ENCODE measurements at regions not wholly inside any gene's neighbourhood (a gene's known extent, or its start where the extent isn't known, plus 50 kb on each side); places are given as distances from the start of the nearest gene placed in this dataset.
"Not testable (repeated sequence)": the region's sequence is repeated elsewhere in the genome, so short reads cannot be mapped to it uniquely, and the experiment has no call there.

GRCh38 chr7:65080799-65081668 is 74.5 kb upstream of the ERV3-1 start:
- not testable (repeated sequence) for H3K27ac Mint-ChIP-seq (ENCODE audit: unreplicated experiment); H3K4me3 Mint-ChIP-seq (ENCODE audit: unreplicated experiment); FAIRE-seq

GRCh38 chr7:65074959-65075358 is 68.5 kb upstream of the ERV3-1 start:
- FAIRE-seq; H2AFZ ChIP-seq (ENCODE audit: low read depth, low read length); H3K36me3 Mint-ChIP-seq (ENCODE audit: low read depth, unreplicated experiment): not testable (repeated sequence)

More at GRCh38 chr7:65080799-65081668, 74.5 kb upstream of the ERV3-1 start:
- peak overlapping the region; percentile 75 for H3K4me3 ChIP-seq (ENCODE audit: insufficient read depth, low read depth, low read length)
- peak overlapping the region; percentile 96 for H2AFZ ChIP-seq (ENCODE audit: low read depth, low read length)
- H3K9me3 Mint-ChIP-seq (ENCODE audit: unreplicated experiment); H3K36me3 ChIP-seq (ENCODE audit: insufficient read depth, low read length); H3K36me3 Mint-ChIP-seq (ENCODE audit: low read depth, unreplicated experiment); H3K4me1 ChIP-seq (ENCODE audit: insufficient read depth, low read length); H3K4me1 Mint-ChIP-seq (ENCODE audit: low read depth, unreplicated experiment); H3K27me3 ChIP-seq (ENCODE audit: insufficient read depth, low read length); H3K9me3 ChIP-seq (ENCODE audit: insufficient read depth, low read depth, low read length); H3K79me2 ChIP-seq (ENCODE audit: insufficient read depth, low read length); H3K27me3 Mint-ChIP-seq (ENCODE audit: low read depth, unreplicated experiment); H4K20me1 ChIP-seq (ENCODE audit: insufficient read depth, low read length): not testable (repeated sequence)
- H3K4me2 ChIP-seq (ENCODE audit: low read length) = peak overlapping the region; percentile 84
- H3K27ac ChIP-seq (ENCODE audit: low read depth, low read length) = peak overlapping the region; percentile 58
- peak; percentile 84 for DNase-seq (ENCODE audit: low read depth)
- H3K9ac ChIP-seq (ENCODE audit: low read length) = peak overlapping the region; percentile 82

GRCh38 chr7:65073160-65073559 is 66.7 kb upstream of the ERV3-1 start:
- not testable (repeated sequence) for H3K4me1 ChIP-seq (ENCODE audit: insufficient read depth, low read length); H3K27ac ChIP-seq (ENCODE audit: low read depth, low read length); H3K9me3 Mint-ChIP-seq (ENCODE audit: unreplicated experiment); H3K4me1 Mint-ChIP-seq (ENCODE audit: low read depth, unreplicated experiment); H2AFZ ChIP-seq (ENCODE audit: low read depth, low read length); H3K9ac ChIP-seq (ENCODE audit: low read length); FAIRE-seq; H3K36me3 ChIP-seq (ENCODE audit: insufficient read depth, low read length); H3K27me3 ChIP-seq (ENCODE audit: insufficient read depth, low read length); H3K4me3 ChIP-seq (ENCODE audit: insufficient read depth, low read depth, low read length); H3K79me2 ChIP-seq (ENCODE audit: insufficient read depth, low read length); H3K27me3 Mint-ChIP-seq (ENCODE audit: low read depth, unreplicated experiment); H3K9me3 ChIP-seq (ENCODE audit: insufficient read depth, low read depth, low read length); H4K20me1 ChIP-seq (ENCODE audit: insufficient read depth, low read length); H3K4me2 ChIP-seq (ENCODE audit: low read length); H3K36me3 Mint-ChIP-seq (ENCODE audit: low read depth, unreplicated experiment); H3K4me3 Mint-ChIP-seq (ENCODE audit: unreplicated experiment)
- H3K27ac Mint-ChIP-seq (ENCODE audit: unreplicated experiment) = peak overlapping the region; percentile 20
- peak; percentile 1 for DNase-seq (ENCODE audit: low read depth)

More at GRCh38 chr7:65074959-65075358, 68.5 kb upstream of the ERV3-1 start:
- DNase-seq (ENCODE audit: low read depth); H3K27ac Mint-ChIP-seq (ENCODE audit: unreplicated experiment); H3K4me3 ChIP-seq (ENCODE audit: insufficient read depth, low read depth, low read length); H3K9me3 Mint-ChIP-seq (ENCODE audit: unreplicated experiment); H3K79me2 ChIP-seq (ENCODE audit: insufficient read depth, low read length); H4K20me1 ChIP-seq (ENCODE audit: insufficient read depth, low read length); H3K4me1 ChIP-seq (ENCODE audit: insufficient read depth, low read length); H3K9ac ChIP-seq (ENCODE audit: low read length); H3K4me1 Mint-ChIP-seq (ENCODE audit: low read depth, unreplicated experiment); H3K27me3 Mint-ChIP-seq (ENCODE audit: low read depth, unreplicated experiment); H3K9me3 ChIP-seq (ENCODE audit: insufficient read depth, low read depth, low read length); H3K27me3 ChIP-seq (ENCODE audit: insufficient read depth, low read length); H3K4me2 ChIP-seq (ENCODE audit: low read length); H3K27ac ChIP-seq (ENCODE audit: low read depth, low read length); H3K4me3 Mint-ChIP-seq (ENCODE audit: unreplicated experiment); H3K36me3 ChIP-seq (ENCODE audit: insufficient read depth, low read length): not testable (repeated sequence)

GRCh38 chr7:65071854-65072431 is 65.5 kb upstream of the ERV3-1 start:
- H2AFZ ChIP-seq (ENCODE audit: low read depth, low read length); H3K27ac ChIP-seq (ENCODE audit: low read depth, low read length); H3K9me3 ChIP-seq (ENCODE audit: insufficient read depth, low read depth, low read length); H3K4me3 Mint-ChIP-seq (ENCODE audit: unreplicated experiment); H3K4me1 Mint-ChIP-seq (ENCODE audit: low read depth, unreplicated experiment); H3K27me3 ChIP-seq (ENCODE audit: insufficient read depth, low read length); H3K36me3 ChIP-seq (ENCODE audit: insufficient read depth, low read length); H3K36me3 Mint-ChIP-seq (ENCODE audit: low read depth, unreplicated experiment); H3K4me3 ChIP-seq (ENCODE audit: insufficient read depth, low read depth, low read length); H3K79me2 ChIP-seq (ENCODE audit: insufficient read depth, low read length); H3K27me3 Mint-ChIP-seq (ENCODE audit: low read depth, unreplicated experiment); H3K9ac ChIP-seq (ENCODE audit: low read length); DNase-seq (ENCODE audit: low read depth); H3K4me2 ChIP-seq (ENCODE audit: low read length); H3K9me3 Mint-ChIP-seq (ENCODE audit: unreplicated experiment); H3K27ac Mint-ChIP-seq (ENCODE audit: unreplicated experiment); FAIRE-seq; H4K20me1 ChIP-seq (ENCODE audit: insufficient read depth, low read length); H3K4me1 ChIP-seq (ENCODE audit: insufficient read depth, low read length): not testable (repeated sequence)

- H3K9me3 Mint-ChIP-seq (ENCODE audit: unreplicated experiment); H3K4me1 Mint-ChIP-seq (ENCODE audit: low read depth, unreplicated experiment); H3K4me2 ChIP-seq (ENCODE audit: low read length); H4K20me1 ChIP-seq (ENCODE audit: insufficient read depth, low read length); H2AFZ ChIP-seq (ENCODE audit: low read depth, low read length); H3K27me3 ChIP-seq (ENCODE audit: insufficient read depth, low read length); H3K36me3 Mint-ChIP-seq (ENCODE audit: low read depth, unreplicated experiment); H3K27me3 Mint-ChIP-seq (ENCODE audit: low read depth, unreplicated experiment); FAIRE-seq; H3K27ac ChIP-seq (ENCODE audit: low read depth, low read length); H3K4me3 Mint-ChIP-seq (ENCODE audit: unreplicated experiment); DNase-seq (ENCODE audit: low read depth); H3K9ac ChIP-seq (ENCODE audit: low read length); H3K4me3 ChIP-seq (ENCODE audit: insufficient read depth, low read depth, low read length); H3K27ac Mint-ChIP-seq (ENCODE audit: unreplicated experiment); H3K36me3 ChIP-seq (ENCODE audit: insufficient read depth, low read length); H3K79me2 ChIP-seq (ENCODE audit: insufficient read depth, low read length); H3K4me1 ChIP-seq (ENCODE audit: insufficient read depth, low read length); H3K9me3 ChIP-seq (ENCODE audit: insufficient read depth, low read depth, low read length): not testable (repeated sequence)
These were observed 63.0 kb upstream of the ERV3-1 start for GRCh38 chr7:65069476-65069875.

GRCh38 chr7:65062566-65062965 is 56.1 kb upstream of the ERV3-1 start:
- H3K27me3 Mint-ChIP-seq (ENCODE audit: low read depth, unreplicated experiment); H3K27me3 ChIP-seq (ENCODE audit: insufficient read depth, low read length); FAIRE-seq; H3K4me3 Mint-ChIP-seq (ENCODE audit: unreplicated experiment); H3K27ac ChIP-seq (ENCODE audit: low read depth, low read length); H3K4me2 ChIP-seq (ENCODE audit: low read length); H3K9me3 ChIP-seq (ENCODE audit: insufficient read depth, low read depth, low read length); H4K20me1 ChIP-seq (ENCODE audit: insufficient read depth, low read length); H3K36me3 Mint-ChIP-seq (ENCODE audit: low read depth, unreplicated experiment); H3K9ac ChIP-seq (ENCODE audit: low read length); H3K4me1 Mint-ChIP-seq (ENCODE audit: low read depth, unreplicated experiment); H3K79me2 ChIP-seq (ENCODE audit: insufficient read depth, low read length); H3K4me3 ChIP-seq (ENCODE audit: insufficient read depth, low read depth, low read length); H3K9me3 Mint-ChIP-seq (ENCODE audit: unreplicated experiment); H3K36me3 ChIP-seq (ENCODE audit: insufficient read depth, low read length); H2AFZ ChIP-seq (ENCODE audit: low read depth, low read length); H3K27ac Mint-ChIP-seq (ENCODE audit: unreplicated experiment); DNase-seq (ENCODE audit: low read depth); H3K4me1 ChIP-seq (ENCODE audit: insufficient read depth, low read length): not testable (repeated sequence)
